ENCODE measurements at regions not wholly inside any gene's neighbourhood (a gene's known extent, or its start where the extent isn't known, plus 50 kb on each side); places are given as distances from the start of the nearest gene placed in this dataset.
"Not testable (repeated sequence)": the region's sequence is repeated elsewhere in the genome, so short reads cannot be mapped to it uniquely, and the experiment has no call there.

- DNase-seq, result no peak
Measured at GRCh38 chr5:125660231-125660895, 762.8 kb upstream of the GRAMD2B start.

GRCh38 chr5:125661584-125661983 is 761.6 kb upstream of the GRAMD2B start:
- DNase-seq, result no peak

GRCh38 chr5:125668884-125669283 is 754.3 kb upstream of the GRAMD2B start:
- no peak for DNase-seq

GRCh38 chr5:125673359-125673950 is 749.8 kb upstream of the GRAMD2B start:
- DNase-seq, result no peak

GRCh38 chr5:125679522-125679921 is 743.7 kb upstream of the GRAMD2B start:
- no peak for DNase-seq

GRCh38 chr5:125683669-125684068 is 739.5 kb upstream of the GRAMD2B start:
- DNase-seq, result no peak

GRCh38 chr5:125685771-125686170 is 737.4 kb upstream of the GRAMD2B start:
- DNase-seq, result no peak

- not testable (repeated sequence) for DNase-seq
Measured at GRCh38 chr5:125691738-125692530, 731.3 kb upstream of the GRAMD2B start.

GRCh38 chr5:125695996-125696655 is 727.1 kb upstream of the GRAMD2B start:
- DNase-seq, result no peak

- no peak for DNase-seq
Measured at GRCh38 chr5:125696762-125697161, 726.4 kb upstream of the GRAMD2B start.

GRCh38 chr5:125698420-125698819 is 724.8 kb upstream of the GRAMD2B start:
- no peak for DNase-seq

GRCh38 chr5:125699860-125700259 is 723.3 kb upstream of the GRAMD2B start:
- DNase-seq, result no peak

- DNase-seq, result no peak
Measured at GRCh38 chr5:125700380-125700861, 722.8 kb upstream of the GRAMD2B start.

GRCh38 chr5:125703616-125704015 is 719.6 kb upstream of the GRAMD2B start:
- DNase-seq, result no peak

GRCh38 chr5:125704888-125705287 is 718.3 kb upstream of the GRAMD2B start:
- DNase-seq, result no peak

- DNase-seq, result no peak
Measured at GRCh38 chr5:125708583-125708982, 714.6 kb upstream of the GRAMD2B start.

GRCh38 chr5:125710745-125711144 is 712.5 kb upstream of the GRAMD2B start:
- DNase-seq, result no peak

- DNase-seq, result no peak
Measured at GRCh38 chr5:125712397-125712796, 710.8 kb upstream of the GRAMD2B start.

- DNase-seq, result no peak
Measured at GRCh38 chr5:125713109-125713805, 710.0 kb upstream of the GRAMD2B start.

- no peak for DNase-seq
Measured at GRCh38 chr5:125715216-125715615, 708.0 kb upstream of the GRAMD2B start.

GRCh38 chr5:125717209-125717608 is 706.0 kb upstream of the GRAMD2B start:
- DNase-seq, result no peak

GRCh38 chr5:125719681-125720347 is 703.4 kb upstream of the GRAMD2B start:
- DNase-seq, result no peak
